ENCODE measurements at regions not wholly inside any gene's neighbourhood (a gene's known extent, or its start where the extent isn't known, plus 50 kb on each side); places are given as distances from the start of the nearest gene placed in this dataset.

GRCh38 chr3:99534951-99535704, 103.3 kb upstream of the COL8A1 start:
- H3K4me3 ChIP-seq (ENCODE audit: control insufficient read depth, low read depth, low read length) = no peak overlapping the region
- no peak for TF ChIP-seq CTCF (conservative IDR thresholded peaks at IDR 0.05; ENCODE audit: control insufficient read depth, insufficient read depth, low read depth, low read length)
- DNase-seq (ENCODE audit: low read depth) = peak; percentile 83

GRCh38 chr3:99532246-99532645, 106.1 kb upstream of the COL8A1 start:
- peak; percentile 90 for TF ChIP-seq CTCF (conservative IDR thresholded peaks at IDR 0.05; ENCODE audit: control insufficient read depth, insufficient read depth, low read depth, low read length)
- no peak overlapping the region for H3K4me3 ChIP-seq (ENCODE audit: control insufficient read depth, low read depth, low read length)
- DNase-seq (ENCODE audit: low read depth) = peak; percentile 79

GRCh38 chr3:99529265-99529664, 109.1 kb upstream of the COL8A1 start:
- DNase-seq (ENCODE audit: low read depth) = no peak
- TF ChIP-seq CTCF (conservative IDR thresholded peaks at IDR 0.05; ENCODE audit: control insufficient read depth, insufficient read depth, low read depth, low read length) = no peak
- no peak overlapping the region for H3K4me3 ChIP-seq (ENCODE audit: control insufficient read depth, low read depth, low read length)

GRCh38 chr3:99526921-99527320, 111.5 kb upstream of the COL8A1 start:
- no peak overlapping the region for H3K4me3 ChIP-seq (ENCODE audit: control insufficient read depth, low read depth, low read length)
- TF ChIP-seq CTCF (conservative IDR thresholded peaks at IDR 0.05; ENCODE audit: control insufficient read depth, insufficient read depth, low read depth, low read length) = no peak
- DNase-seq (ENCODE audit: low read depth) = no peak

GRCh38 chr3:99524559-99524958, 113.8 kb upstream of the COL8A1 start:
- no peak overlapping the region for H3K4me3 ChIP-seq (ENCODE audit: control insufficient read depth, low read depth, low read length)
- no peak for DNase-seq (ENCODE audit: low read depth)
- TF ChIP-seq CTCF (conservative IDR thresholded peaks at IDR 0.05; ENCODE audit: control insufficient read depth, insufficient read depth, low read depth, low read length) = no peak

GRCh38 chr3:99523431-99524127, 114.8 kb upstream of the COL8A1 start:
- DNase-seq (ENCODE audit: low read depth) = no peak
- TF ChIP-seq CTCF (conservative IDR thresholded peaks at IDR 0.05; ENCODE audit: control insufficient read depth, insufficient read depth, low read depth, low read length) = no peak
- no peak overlapping the region for H3K4me3 ChIP-seq (ENCODE audit: control insufficient read depth, low read depth, low read length)
